ENCODE measurements at regions not wholly inside any gene's neighbourhood (a gene's known extent, or its start where the extent isn't known, plus 50 kb on each side); places are given as distances from the start of the nearest gene placed in this dataset.

DNA sequence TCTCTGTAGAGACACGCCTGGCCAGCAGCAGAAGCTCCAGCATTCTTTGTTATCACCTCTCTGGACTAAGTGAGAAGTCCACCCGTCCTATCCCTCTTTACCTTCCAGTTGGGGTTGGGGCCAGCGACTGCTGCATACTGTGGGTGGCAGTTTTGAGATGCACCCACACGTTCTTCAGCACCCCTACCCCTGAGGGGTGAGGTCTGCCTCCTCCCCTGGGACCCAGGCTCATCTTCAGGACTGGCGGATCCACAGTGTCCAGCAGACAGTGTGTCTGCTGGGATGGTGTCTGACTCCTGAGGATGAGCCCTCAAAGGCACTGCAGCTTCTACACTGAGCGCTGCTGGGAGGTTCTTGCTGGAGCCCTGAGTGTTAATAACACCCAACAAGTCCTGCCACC, 78.8 kb downstream of the GADD45G start:
- TF ChIP-seq CEBPB (IDR thresholded peaks at IDR 0.05) = no peak
- TF ChIP-seq FOXM1 (IDR thresholded peaks at IDR 0.05; ENCODE audit: borderline replicate concordance, low read depth) = no peak
- TF ChIP-seq RAD21 (IDR thresholded peaks at IDR 0.05; ENCODE audit: low read depth) = no peak
- TF ChIP-seq NFIC (IDR thresholded peaks at IDR 0.05) = no peak
- no peak for TF ChIP-seq EP300 (IDR thresholded peaks at IDR 0.05; ENCODE audit: borderline replicate concordance)
- no peak for TF ChIP-seq TEAD4 (IDR thresholded peaks at IDR 0.05)

DNA sequence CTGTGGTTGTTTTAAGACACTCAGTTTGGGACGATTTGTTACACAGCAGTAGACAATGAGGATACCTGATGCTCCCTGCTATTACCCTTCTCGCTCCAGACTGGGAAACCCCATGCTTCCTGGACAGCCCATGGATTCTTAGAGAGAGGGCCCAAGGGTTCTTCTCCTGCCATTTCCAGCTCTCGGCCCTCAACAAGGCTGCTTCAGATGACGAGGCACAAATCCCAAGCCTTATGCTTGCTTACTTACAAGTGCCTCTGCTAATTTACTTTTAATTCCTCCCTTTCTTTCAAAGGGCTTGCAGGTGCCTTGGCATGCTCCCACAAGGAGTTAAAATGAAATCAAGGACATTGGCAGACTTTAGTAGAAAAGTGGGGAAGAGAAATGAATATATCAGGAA, 79.4 kb downstream of the GADD45G start:
- TF ChIP-seq, protein P1, sequence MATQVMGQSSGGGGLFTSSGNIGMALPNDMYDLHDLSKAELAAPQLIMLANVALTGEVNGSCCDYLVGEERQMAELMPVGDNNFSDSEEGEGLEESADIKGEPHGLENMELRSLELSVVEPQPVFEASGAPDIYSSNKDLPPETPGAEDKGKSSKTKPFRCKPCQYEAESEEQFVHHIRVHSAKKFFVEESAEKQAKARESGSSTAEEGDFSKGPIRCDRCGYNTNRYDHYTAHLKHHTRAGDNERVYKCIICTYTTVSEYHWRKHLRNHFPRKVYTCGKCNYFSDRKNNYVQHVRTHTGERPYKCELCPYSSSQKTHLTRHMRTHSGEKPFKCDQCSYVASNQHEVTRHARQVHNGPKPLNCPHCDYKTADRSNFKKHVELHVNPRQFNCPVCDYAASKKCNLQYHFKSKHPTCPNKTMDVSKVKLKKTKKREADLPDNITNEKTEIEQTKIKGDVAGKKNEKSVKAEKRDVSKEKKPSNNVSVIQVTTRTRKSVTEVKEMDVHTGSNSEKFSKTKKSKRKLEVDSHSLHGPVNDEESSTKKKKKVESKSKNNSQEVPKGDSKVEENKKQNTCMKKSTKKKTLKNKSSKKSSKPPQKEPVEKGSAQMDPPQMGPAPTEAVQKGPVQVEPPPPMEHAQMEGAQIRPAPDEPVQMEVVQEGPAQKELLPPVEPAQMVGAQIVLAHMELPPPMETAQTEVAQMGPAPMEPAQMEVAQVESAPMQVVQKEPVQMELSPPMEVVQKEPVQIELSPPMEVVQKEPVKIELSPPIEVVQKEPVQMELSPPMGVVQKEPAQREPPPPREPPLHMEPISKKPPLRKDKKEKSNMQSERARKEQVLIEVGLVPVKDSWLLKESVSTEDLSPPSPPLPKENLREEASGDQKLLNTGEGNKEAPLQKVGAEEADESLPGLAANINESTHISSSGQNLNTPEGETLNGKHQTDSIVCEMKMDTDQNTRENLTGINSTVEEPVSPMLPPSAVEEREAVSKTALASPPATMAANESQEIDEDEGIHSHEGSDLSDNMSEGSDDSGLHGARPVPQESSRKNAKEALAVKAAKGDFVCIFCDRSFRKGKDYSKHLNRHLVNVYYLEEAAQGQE (IDR thresholded peaks at IDR 0.05; ENCODE audit: low read depth) = no peak
- TF ChIP-seq CEBPB (IDR thresholded peaks at IDR 0.05) (no peak), USF1 (IDR thresholded peaks at IDR 0.05) (no peak), EGR1 (IDR thresholded peaks at IDR 0.05) (no peak), CREB1 (IDR thresholded peaks at IDR 0.05; ENCODE audit: low read depth) (no peak), TCF12 (IDR thresholded peaks at IDR 0.05; ENCODE audit: low read depth) (no peak), NFIC (IDR thresholded peaks at IDR 0.05) (no peak), RAD21 (IDR thresholded peaks at IDR 0.05; ENCODE audit: low read depth) (no peak), YY1 (IDR thresholded peaks at IDR 0.05; ENCODE audit: low read depth) (no peak), ZBTB7A (IDR thresholded peaks at IDR 0.05; ENCODE audit: low read depth) (no peak), TAF1 (IDR thresholded peaks at IDR 0.05; ENCODE audit: low read depth) (no peak), MAX (IDR thresholded peaks at IDR 0.05) (no peak), FOXM1 (IDR thresholded peaks at IDR 0.05; ENCODE audit: borderline replicate concordance, low read depth) (no peak), EP300 (IDR thresholded peaks at IDR 0.05; ENCODE audit: borderline replicate concordance) (no peak), TEAD4 (IDR thresholded peaks at IDR 0.05) (no peak)

- no peak for TF ChIP-seq EGR1 (IDR thresholded peaks at IDR 0.05)
- no peak for TF ChIP-seq MAX (IDR thresholded peaks at IDR 0.05)
- TF ChIP-seq, protein P1 (IDR thresholded peaks at IDR 0.05; ENCODE audit: low read depth) = no peak
These were observed 80.3 kb downstream of the GADD45G start for GRCh38 chr9:89684912-89685636.

DNA sequence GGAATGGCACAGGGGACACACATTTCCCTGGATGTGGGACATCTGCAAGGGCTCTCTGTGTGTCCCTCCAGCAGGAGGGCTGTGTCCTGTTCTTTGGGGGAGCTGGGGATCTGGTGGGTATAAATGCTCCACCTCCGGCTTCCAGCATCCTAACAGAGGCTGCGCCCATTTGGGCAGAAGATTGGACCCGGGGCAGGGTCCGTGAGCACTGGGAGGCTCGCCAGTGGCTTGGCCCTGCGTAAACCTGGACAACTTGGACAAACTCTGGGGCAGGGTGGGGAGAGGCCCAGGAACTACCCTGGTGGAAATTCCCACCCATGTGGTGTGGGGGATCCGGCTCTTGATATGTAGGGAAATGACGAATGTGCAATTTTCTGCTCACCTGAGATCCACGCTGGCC, 80.9 kb downstream of the GADD45G start:
- TF ChIP-seq ZBTB7A (IDR thresholded peaks at IDR 0.05; ENCODE audit: low read depth) (no peak), RAD21 (IDR thresholded peaks at IDR 0.05; ENCODE audit: low read depth) (no peak), EGR1 (IDR thresholded peaks at IDR 0.05) (no peak), TAF1 (IDR thresholded peaks at IDR 0.05; ENCODE audit: low read depth) (no peak), CREB1 (IDR thresholded peaks at IDR 0.05; ENCODE audit: low read depth) (no peak), MAX (IDR thresholded peaks at IDR 0.05) (no peak), FOXM1 (IDR thresholded peaks at IDR 0.05; ENCODE audit: borderline replicate concordance, low read depth) (no peak), TEAD4 (IDR thresholded peaks at IDR 0.05) (no peak), EP300 (IDR thresholded peaks at IDR 0.05; ENCODE audit: borderline replicate concordance) (no peak), TCF12 (IDR thresholded peaks at IDR 0.05; ENCODE audit: low read depth) (no peak), USF1 (IDR thresholded peaks at IDR 0.05) (no peak), NFIC (IDR thresholded peaks at IDR 0.05) (no peak), YY1 (IDR thresholded peaks at IDR 0.05; ENCODE audit: low read depth) (no peak), CEBPB (IDR thresholded peaks at IDR 0.05) (no peak)
- TF ChIP-seq, protein P1 (IDR thresholded peaks at IDR 0.05; ENCODE audit: low read depth) = no peak
